CD4-positive, alpha-beta T cell (primary cell): ENCODE measurements at regions not wholly inside any gene's neighbourhood (a gene's known extent, or its start where the extent isn't known, plus 50 kb on each side); places are given as distances from the start of the nearest gene placed in this dataset.

Source experiments
- ATAC-seq: fragments of 200-7000 bp; cut with Tn5 transposase; one replicate; pipeline ENCODE4 v1.10.0; 2022; ENCODE audit warnings: mild to moderate bottlenecking; ENCODE audit not compliant: poor library complexity
- CTCF ChIA-PET: fragments of 350-600 bp; sonication (Branson Sonifier 250); formaldehyde crosslinking; loops from one replicate; lab custom pipeline; 2021; ENCODE audit warnings: antibody characterized with exemption, inconsistent platforms; lab: Charles Lee
- POLR2A ChIA-PET: fragments of 350-600 bp; sonication (Branson Sonifier 250); formaldehyde crosslinking; loops from one replicate; lab custom pipeline; 2021; ENCODE audit warnings: antibody characterized with exemption, inconsistent platforms; lab: Charles Lee
- DNase-seq, 14 experiments: peaks; one replicate each; pipeline ENCODE4 v3.0.0-alpha.2; 2013 to 2020; ENCODE audit warnings: mixed read lengths in 2 of 14
- H3K27ac ChIP-seq, 2 donors: one replicate each; pipeline versions ENCODE4 v1.5.1 to v1.7.0; 2013; ENCODE audit warnings: low read length in 2 of 2, low read depth in 1 of 2, mild to moderate bottlenecking in 1 of 2
- H3K27me3 ChIP-seq, 2 experiments: 1 replicate in 1 of 2; 2 replicates in 1 of 2; pipeline versions ENCODE4 v1.6.1 to v1.7.0; 2013; ENCODE audit warnings: low read length in 2 of 2, control low read depth in 1 of 2, mild to moderate bottlenecking in 1 of 2, moderate library complexity in 1 of 2; ENCODE audit not compliant: insufficient read depth in 2 of 2, control insufficient read depth in 1 of 2
- H3K36me3 ChIP-seq: one replicate; pipeline ENCODE4 v1.6.1; 2013; ENCODE audit warnings: low read length, control low read depth; ENCODE audit not compliant: insufficient read depth
- H3K4me1 ChIP-seq: one replicate; pipeline ENCODE4 v1.6.1; 2013; ENCODE audit warnings: low read length, control low read depth; ENCODE audit not compliant: insufficient read depth
- H3K4me3 ChIP-seq: one replicate; pipeline ENCODE4 v1.5.1; 2013; ENCODE audit warnings: mild to moderate bottlenecking, low read length, moderate library complexity
- H3K9me3 ChIP-seq, 2 experiments: 1 replicate in 1 of 2; 2 replicates in 1 of 2; pipeline versions ENCODE4 v1.6.1 to v1.7.0; 2013; ENCODE audit warnings: low read length in 2 of 2, mild to moderate bottlenecking in 2 of 2, control low read depth in 1 of 2, moderate library complexity in 1 of 2; ENCODE audit not compliant: control insufficient read depth in 1 of 2, insufficient read depth in 1 of 2
- H3K27ac Mint-ChIP-seq: one replicate; pipeline ENCODE4 v1.8.0; 2020; ENCODE audit warnings: mixed read lengths
- H3K27me3 Mint-ChIP-seq: one replicate; pipeline ENCODE4 v1.8.0; 2021; ENCODE audit warnings: mixed read lengths
- H3K36me3 Mint-ChIP-seq: one replicate; pipeline ENCODE4 v1.8.0; 2021; ENCODE audit warnings: low read depth, mixed read lengths
- H3K4me1 Mint-ChIP-seq: one replicate; pipeline ENCODE4 v1.8.0; 2021; ENCODE audit warnings: low read depth, mixed read lengths
- H3K4me3 Mint-ChIP-seq: one replicate; pipeline ENCODE4 v1.8.0; 2020; ENCODE audit warnings: mild to moderate bottlenecking, mixed read lengths
- H3K9me3 Mint-ChIP-seq: one replicate; pipeline ENCODE4 v1.8.0; 2020; ENCODE audit warnings: mixed read lengths
- intact Hi-C, 2 experiments: fragments of 100-400 bp; cut with DNase I in 1 of 2; cut with micrococcal nuclease in 1 of 2; formaldehyde crosslinking; loops; one replicate each; pipeline versions ENCODE4 v1.15.1 to v1.9.0; 2023 to 2025; cut with DNase I, micrococcal nuclease
- TF ChIP-seq, protein P1 (sequence below): fragments of 200-600 bp; IDR thresholded peaks from one replicate; pipeline ENCODE4 v1.8.0; 2022; ENCODE audit warnings: antibody characterized with exemption, mild to moderate bottlenecking

GRCh38 chr6:139751179-139751578 is 376.7 kb upstream of the CITED2 start:
- no peak overlapping the region for H3K27ac ChIP-seq
- no peaks in the 10 kb centered on the region for H3K36me3 ChIP-seq
- CTCF ChIA-PET = interaction anchor here (0.7 kb wide), 1 partner anchor 979 kb away, joined by 3 read pairs; no protein-coding TSS in a partner anchor
- no peak overlapping the region for H3K27ac Mint-ChIP-seq
- no peaks in the 10 kb centered on the region for H3K36me3 Mint-ChIP-seq
- H3K27me3 ChIP-seq = no peaks in the 10 kb centered on the region
- no peaks in the 10 kb centered on the region for H3K9me3 Mint-ChIP-seq
- no peaks in the 10 kb centered on the region for H3K9me3 ChIP-seq
- no peaks in the 10 kb centered on the region for H3K4me1 ChIP-seq
- TF ChIP-seq, protein P1, sequence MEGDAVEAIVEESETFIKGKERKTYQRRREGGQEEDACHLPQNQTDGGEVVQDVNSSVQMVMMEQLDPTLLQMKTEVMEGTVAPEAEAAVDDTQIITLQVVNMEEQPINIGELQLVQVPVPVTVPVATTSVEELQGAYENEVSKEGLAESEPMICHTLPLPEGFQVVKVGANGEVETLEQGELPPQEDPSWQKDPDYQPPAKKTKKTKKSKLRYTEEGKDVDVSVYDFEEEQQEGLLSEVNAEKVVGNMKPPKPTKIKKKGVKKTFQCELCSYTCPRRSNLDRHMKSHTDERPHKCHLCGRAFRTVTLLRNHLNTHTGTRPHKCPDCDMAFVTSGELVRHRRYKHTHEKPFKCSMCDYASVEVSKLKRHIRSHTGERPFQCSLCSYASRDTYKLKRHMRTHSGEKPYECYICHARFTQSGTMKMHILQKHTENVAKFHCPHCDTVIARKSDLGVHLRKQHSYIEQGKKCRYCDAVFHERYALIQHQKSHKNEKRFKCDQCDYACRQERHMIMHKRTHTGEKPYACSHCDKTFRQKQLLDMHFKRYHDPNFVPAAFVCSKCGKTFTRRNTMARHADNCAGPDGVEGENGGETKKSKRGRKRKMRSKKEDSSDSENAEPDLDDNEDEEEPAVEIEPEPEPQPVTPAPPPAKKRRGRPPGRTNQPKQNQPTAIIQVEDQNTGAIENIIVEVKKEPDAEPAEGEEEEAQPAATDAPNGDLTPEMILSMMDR = no peak
- no peaks in the 10 kb centered on the region for H3K27me3 Mint-ChIP-seq
- no peak overlapping the region for H3K4me3 ChIP-seq
- POLR2A ChIA-PET = no interaction called here
- no peak for DNase-seq
- no peak for ATAC-seq
- H3K4me1 Mint-ChIP-seq = no peaks in the 10 kb centered on the region
- intact Hi-C loops = no loop called here
- no peak overlapping the region for H3K4me3 Mint-ChIP-seq

GRCh38 chr6:139748353-139749146 is 374.1 kb upstream of the CITED2 start:
- ATAC-seq (no peak), DNase-seq (no peak)
- no peaks in the 10 kb centered on the region for H3K9me3 Mint-ChIP-seq
- Histone ChIP-seq H3K4me3 (no peak overlapping the region), H3K36me3 (no peaks in the 10 kb centered on the region), H3K27ac (no peak overlapping the region), H3K9me3 (no peaks in the 10 kb centered on the region), H3K27me3 (no peaks in the 10 kb centered on the region), H3K4me1 (no peaks in the 10 kb centered on the region)
- no peaks in the 10 kb centered on the region for H3K27me3 Mint-ChIP-seq
- TF ChIP-seq, protein P1 = no peak
- H3K4me1 Mint-ChIP-seq = no peaks in the 10 kb centered on the region
- ChIA-PET CTCF (no interaction called here), POLR2A (no interaction called here)
- H3K4me3 Mint-ChIP-seq = no peak overlapping the region
- intact Hi-C loops = no loop called here
- H3K36me3 Mint-ChIP-seq = no peaks in the 10 kb centered on the region
- no peak overlapping the region for H3K27ac Mint-ChIP-seq

DNA sequence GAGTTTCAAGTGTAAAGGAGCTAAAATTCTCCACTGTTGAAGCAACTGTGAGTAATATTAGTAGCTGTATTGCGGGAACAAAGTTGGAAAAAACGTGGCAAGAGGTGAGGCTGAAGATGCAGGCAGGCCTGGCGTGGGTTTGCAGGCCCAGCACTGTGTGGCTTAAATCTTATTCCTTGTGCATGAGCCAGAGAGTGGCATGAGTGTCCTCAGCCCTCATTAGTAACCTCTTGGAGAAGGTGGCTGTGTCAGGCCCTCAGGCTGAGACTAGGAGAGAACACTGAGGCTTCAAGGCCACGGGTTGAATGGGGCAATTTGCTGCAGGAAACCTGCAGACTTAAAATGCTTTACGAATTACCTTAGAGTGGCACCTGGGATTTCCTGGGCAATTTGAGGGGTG is 372.7 kb upstream of the CITED2 start:
- Histone ChIP-seq H3K4me1 (no peaks in the 10 kb centered on the region), H3K36me3 (no peaks in the 10 kb centered on the region), H3K4me3 (no peak overlapping the region), H3K27ac (no peak overlapping the region), H3K9me3 (no peaks in the 10 kb centered on the region), H3K27me3 (no peaks in the 10 kb centered on the region)
- Mint-ChIP-seq H3K9me3 (no peaks in the 10 kb centered on the region), H3K27me3 (no peaks in the 10 kb centered on the region), H3K4me3 (no peak overlapping the region), H3K36me3 (no peaks in the 10 kb centered on the region), H3K4me1 (no peaks in the 10 kb centered on the region), H3K27ac (no peak overlapping the region)
- TF ChIP-seq, protein P1 = no peak
- DNase-seq = no peak
- ChIA-PET POLR2A (no interaction called here), CTCF (no interaction called here)
- intact Hi-C loops = no loop called here
- ATAC-seq = no peak
